ENCODE measurements at regions not wholly inside any gene's neighbourhood (a gene's known extent, or its start where the extent isn't known, plus 50 kb on each side); places are given as distances from the start of the nearest gene placed in this dataset.

DNA sequence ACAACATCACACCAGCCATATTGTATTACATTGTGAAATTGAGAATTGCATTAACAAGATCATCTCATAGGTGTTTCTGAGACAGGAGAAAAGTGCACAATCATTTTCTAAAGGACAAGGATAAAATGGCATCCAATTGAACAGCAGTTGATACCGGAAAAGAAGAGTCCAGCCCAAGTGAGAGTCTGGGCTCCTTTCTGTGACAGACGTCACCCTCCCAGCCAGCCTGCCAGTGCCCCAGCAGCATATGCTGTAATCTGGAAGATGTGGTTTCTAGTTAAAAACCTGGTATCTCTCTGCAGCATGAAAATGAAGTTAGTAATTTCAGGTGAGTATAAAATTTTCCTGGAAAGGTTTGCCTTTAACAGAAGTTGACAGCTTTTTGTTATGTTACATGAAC, 1531.7 kb upstream of the PIK3C3 start:
- TF ChIP-seq, protein P1, sequence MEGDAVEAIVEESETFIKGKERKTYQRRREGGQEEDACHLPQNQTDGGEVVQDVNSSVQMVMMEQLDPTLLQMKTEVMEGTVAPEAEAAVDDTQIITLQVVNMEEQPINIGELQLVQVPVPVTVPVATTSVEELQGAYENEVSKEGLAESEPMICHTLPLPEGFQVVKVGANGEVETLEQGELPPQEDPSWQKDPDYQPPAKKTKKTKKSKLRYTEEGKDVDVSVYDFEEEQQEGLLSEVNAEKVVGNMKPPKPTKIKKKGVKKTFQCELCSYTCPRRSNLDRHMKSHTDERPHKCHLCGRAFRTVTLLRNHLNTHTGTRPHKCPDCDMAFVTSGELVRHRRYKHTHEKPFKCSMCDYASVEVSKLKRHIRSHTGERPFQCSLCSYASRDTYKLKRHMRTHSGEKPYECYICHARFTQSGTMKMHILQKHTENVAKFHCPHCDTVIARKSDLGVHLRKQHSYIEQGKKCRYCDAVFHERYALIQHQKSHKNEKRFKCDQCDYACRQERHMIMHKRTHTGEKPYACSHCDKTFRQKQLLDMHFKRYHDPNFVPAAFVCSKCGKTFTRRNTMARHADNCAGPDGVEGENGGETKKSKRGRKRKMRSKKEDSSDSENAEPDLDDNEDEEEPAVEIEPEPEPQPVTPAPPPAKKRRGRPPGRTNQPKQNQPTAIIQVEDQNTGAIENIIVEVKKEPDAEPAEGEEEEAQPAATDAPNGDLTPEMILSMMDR (IDR thresholded peaks at IDR 0.05), result no peak
- TF ChIP-seq POLR2A (IDR thresholded peaks at IDR 0.05), result no peak
- H3K36me3 ChIP-seq (ENCODE audit: low read depth, missing control alignments), result no peaks in the 10 kb centered on the region
- intact Hi-C loops (cut with DNase I; ENCODE audit: low total_unique reads), result no loop called here
- WGBS, 2 donors, result 92 to 95% methylated on average over 2 of the region's 2 CpGs
- DNase-seq, result no peak
- H3K27ac ChIP-seq, result no peak overlapping the region
- H3K4me1 ChIP-seq, result no peaks in the 10 kb centered on the region
- no peaks in the 10 kb centered on the region for H3K27me3 ChIP-seq
- H3K4me3 ChIP-seq, result no peak overlapping the region
- H3K9me3 ChIP-seq, result no peaks in the 10 kb centered on the region

DNA sequence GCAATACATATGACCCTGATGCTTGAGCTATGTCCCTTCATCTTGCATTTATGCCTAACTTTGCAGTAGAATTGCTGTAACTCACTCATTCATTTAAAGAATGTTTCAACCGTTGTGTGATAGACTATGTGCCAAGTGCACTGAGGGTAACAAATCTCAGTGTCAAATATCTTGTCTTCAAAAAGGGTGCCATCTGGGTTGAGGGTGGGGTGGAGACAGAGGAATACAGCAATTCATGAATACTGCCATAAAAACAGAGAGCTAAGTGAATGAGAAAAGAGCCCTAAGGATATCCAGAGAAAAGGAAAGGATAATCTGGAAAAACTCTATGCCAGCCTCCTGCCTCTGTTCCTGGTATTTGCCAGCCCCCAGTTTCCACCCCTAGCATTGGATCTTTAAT, 1534.4 kb upstream of the PIK3C3 start:
- H3K4me3 ChIP-seq, result no peak overlapping the region
- H3K9me3 ChIP-seq, result no peaks in the 10 kb centered on the region
- H3K36me3 ChIP-seq (ENCODE audit: low read depth, missing control alignments), result no peaks in the 10 kb centered on the region
- DNase-seq, result no peak
- H3K27ac ChIP-seq, result no peak overlapping the region
- no peaks in the 10 kb centered on the region for H3K4me1 ChIP-seq
- TF ChIP-seq, protein P1 (IDR thresholded peaks at IDR 0.05), result no peak
- no peak for TF ChIP-seq POLR2A (IDR thresholded peaks at IDR 0.05)
- 68 to 80% methylated on average over 1 of the region's 1 CpG for WGBS, 2 donors
- no peaks in the 10 kb centered on the region for H3K27me3 ChIP-seq
- intact Hi-C loops (cut with DNase I; ENCODE audit: low total_unique reads), result no loop called here

DNA sequence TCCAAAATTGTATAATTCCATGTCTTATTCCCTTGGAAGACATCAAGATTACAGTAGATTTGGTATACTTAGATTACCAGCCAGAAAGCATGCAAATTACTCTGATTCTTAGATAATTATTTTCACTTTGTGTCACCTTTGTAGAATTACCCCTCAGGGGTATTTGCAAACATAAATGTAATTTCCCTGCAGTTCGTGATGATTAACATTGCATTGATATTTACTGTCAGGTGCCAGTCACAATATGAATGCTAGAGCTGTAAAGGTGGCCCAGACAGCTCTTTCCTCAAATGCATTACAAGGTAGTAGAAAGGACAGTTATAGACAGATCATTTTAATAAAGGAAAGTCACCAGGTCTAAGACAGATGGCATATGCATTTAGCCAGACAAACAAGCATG, 1537.5 kb upstream of the PIK3C3 start:
- TF ChIP-seq POLR2A (IDR thresholded peaks at IDR 0.05), result no peak
- TF ChIP-seq, protein P1 (IDR thresholded peaks at IDR 0.05), result no peak
- Histone ChIP-seq H3K4me3 (no peak overlapping the region), H3K27ac (no peak overlapping the region), H3K27me3 (no peaks in the 10 kb centered on the region), H3K4me1 (no peaks in the 10 kb centered on the region), H3K9me3 (no peaks in the 10 kb centered on the region), H3K36me3 (ENCODE audit: low read depth, missing control alignments) (no peaks in the 10 kb centered on the region)
- intact Hi-C loops (cut with DNase I; ENCODE audit: low total_unique reads), result no loop called here
- WGBS, 2 donors, result 82 to 84% methylated on average over 1 of the region's 1 CpG
- DNase-seq, result no peak

DNA sequence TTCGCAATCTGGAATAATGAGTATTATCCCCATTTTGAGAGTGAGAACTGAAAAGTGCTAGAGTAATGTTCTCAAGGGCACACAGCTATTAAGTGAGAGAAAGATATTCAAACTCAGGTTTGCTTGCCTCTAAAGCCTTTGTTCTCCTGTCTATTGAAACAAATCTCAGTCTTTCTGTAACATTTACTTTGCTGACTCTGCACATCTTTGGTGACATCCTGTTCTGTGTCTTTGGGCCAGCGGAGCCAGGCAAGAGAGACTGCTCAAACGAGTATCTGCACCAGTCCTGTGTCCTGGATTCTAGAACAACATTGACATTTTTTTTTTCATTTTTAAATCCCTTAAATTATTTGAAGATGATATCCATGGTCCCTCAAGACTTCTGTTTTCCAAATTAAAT, 1539.2 kb upstream of the PIK3C3 start:
- H3K27me3 ChIP-seq, result no peaks in the 10 kb centered on the region
- DNase-seq, result no peak
- intact Hi-C loops (cut with DNase I; ENCODE audit: low total_unique reads), result no loop called here
- no peak overlapping the region for H3K27ac ChIP-seq
- WGBS, 2 donors, result 44 to 66% methylated on average over 3 of the region's 3 CpGs
- no peaks in the 10 kb centered on the region for H3K36me3 ChIP-seq (ENCODE audit: low read depth, missing control alignments)
- H3K4me3 ChIP-seq, result no peak overlapping the region
- no peaks in the 10 kb centered on the region for H3K4me1 ChIP-seq
- H3K9me3 ChIP-seq, result no peaks in the 10 kb centered on the region
- TF ChIP-seq, protein P1 (IDR thresholded peaks at IDR 0.05), result no peak
- TF ChIP-seq POLR2A (IDR thresholded peaks at IDR 0.05), result no peak

DNA sequence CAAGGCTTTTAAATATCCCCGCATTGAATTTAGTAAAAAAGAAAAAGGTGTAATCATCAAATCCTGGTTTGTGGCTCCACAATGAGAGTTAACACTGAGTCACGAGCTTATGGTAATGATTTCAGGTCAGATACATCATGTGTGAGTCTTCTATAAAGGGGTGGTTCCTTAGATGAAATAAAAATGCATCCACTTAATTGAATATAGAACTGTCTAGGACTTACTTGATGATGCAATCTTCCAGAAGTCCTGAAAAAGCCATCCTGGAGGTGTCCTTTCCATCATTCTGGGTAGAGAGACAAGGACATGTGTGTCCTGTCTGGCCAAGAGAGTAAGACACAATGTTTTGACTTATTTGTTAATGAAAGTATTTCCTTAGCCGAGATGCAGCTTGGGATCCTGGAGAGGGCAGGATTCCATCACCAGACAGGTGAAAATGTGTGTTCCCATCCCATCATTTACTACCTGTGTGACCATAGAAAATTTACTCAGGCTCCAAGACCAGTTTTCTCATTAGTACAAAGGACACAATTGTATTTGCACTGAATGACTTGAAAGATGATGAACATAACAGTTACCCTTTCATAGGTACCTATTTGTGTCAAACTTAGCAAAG, 1539.8 kb upstream of the PIK3C3 start:
- DNase-seq, result no peak
- intact Hi-C loops (cut with DNase I; ENCODE audit: low total_unique reads), result no loop called here
- Histone ChIP-seq H3K4me1 (no peaks in the 10 kb centered on the region), H3K27ac (no peak overlapping the region), H3K9me3 (no peaks in the 10 kb centered on the region), H3K27me3 (no peaks in the 10 kb centered on the region), H3K36me3 (ENCODE audit: low read depth, missing control alignments) (no peaks in the 10 kb centered on the region), H3K4me3 (no peak overlapping the region)
- TF ChIP-seq, protein P1 (IDR thresholded peaks at IDR 0.05), result no peak
- TF ChIP-seq POLR2A (IDR thresholded peaks at IDR 0.05), result no peak
- WGBS, 2 donors, result 73 to 86% methylated on average over 3 of the region's 3 CpGs

All from testis (tissue), 2 donors.